OCI-LY3 (cell line): ENCODE measurements at regions not wholly inside any gene's neighbourhood (a gene's known extent, or its start where the extent isn't known, plus 50 kb on each side); places are given as distances from the start of the nearest gene placed in this dataset.
"Not testable (repeated sequence)": the region's sequence is repeated elsewhere in the genome, so short reads cannot be mapped to it uniquely, and the experiment has no call there.

Source experiments
- EZH2phosphoT487 ChIP-seq: fragments of 200-600 bp; shearing (Covaris generic); IDR thresholded peaks from 2 replicates; pipeline ENCODE4 v1.6.1; 2018; ENCODE audit warnings: antibody characterized with exemption, mixed run types, low read depth
- TF ChIP-seq, protein P1 (sequence below): fragments of 200-600, 300-600 bp; sonication (generic); IDR thresholded peaks from 2 replicates; pipeline ENCODE4 v1.5.1; 2014; ENCODE audit warnings: antibody characterized with exemption, low read length, low read depth

DNA sequence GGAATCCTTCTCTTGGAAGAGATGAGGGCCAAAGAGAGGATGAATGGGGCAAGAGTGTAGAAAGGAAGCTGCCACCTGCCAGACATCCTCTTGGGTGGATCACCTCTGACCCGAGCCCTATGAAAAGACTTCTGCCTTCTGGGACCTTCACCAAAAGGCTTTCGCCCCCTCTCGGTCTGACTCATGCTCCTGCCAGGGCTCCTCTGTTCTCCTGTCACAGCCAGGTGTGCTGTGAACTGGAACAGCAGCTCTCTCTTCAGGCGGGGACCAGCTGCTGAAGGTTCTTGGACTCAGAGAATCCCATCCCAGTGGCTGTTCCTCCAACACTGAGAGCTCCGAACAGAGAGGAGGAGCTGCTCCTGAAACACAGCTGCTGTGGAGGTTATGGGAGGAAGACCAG, 96.6 kb upstream of the AKAP13 start:
- TF ChIP-seq, protein P1, sequence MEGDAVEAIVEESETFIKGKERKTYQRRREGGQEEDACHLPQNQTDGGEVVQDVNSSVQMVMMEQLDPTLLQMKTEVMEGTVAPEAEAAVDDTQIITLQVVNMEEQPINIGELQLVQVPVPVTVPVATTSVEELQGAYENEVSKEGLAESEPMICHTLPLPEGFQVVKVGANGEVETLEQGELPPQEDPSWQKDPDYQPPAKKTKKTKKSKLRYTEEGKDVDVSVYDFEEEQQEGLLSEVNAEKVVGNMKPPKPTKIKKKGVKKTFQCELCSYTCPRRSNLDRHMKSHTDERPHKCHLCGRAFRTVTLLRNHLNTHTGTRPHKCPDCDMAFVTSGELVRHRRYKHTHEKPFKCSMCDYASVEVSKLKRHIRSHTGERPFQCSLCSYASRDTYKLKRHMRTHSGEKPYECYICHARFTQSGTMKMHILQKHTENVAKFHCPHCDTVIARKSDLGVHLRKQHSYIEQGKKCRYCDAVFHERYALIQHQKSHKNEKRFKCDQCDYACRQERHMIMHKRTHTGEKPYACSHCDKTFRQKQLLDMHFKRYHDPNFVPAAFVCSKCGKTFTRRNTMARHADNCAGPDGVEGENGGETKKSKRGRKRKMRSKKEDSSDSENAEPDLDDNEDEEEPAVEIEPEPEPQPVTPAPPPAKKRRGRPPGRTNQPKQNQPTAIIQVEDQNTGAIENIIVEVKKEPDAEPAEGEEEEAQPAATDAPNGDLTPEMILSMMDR, result not testable (repeated sequence)
- not testable (repeated sequence) for TF ChIP-seq EZH2phosphoT487
